ENCODE measurements at regions not wholly inside any gene's neighbourhood (a gene's known extent, or its start where the extent isn't known, plus 50 kb on each side); places are given as distances from the start of the nearest gene placed in this dataset.

DNA sequence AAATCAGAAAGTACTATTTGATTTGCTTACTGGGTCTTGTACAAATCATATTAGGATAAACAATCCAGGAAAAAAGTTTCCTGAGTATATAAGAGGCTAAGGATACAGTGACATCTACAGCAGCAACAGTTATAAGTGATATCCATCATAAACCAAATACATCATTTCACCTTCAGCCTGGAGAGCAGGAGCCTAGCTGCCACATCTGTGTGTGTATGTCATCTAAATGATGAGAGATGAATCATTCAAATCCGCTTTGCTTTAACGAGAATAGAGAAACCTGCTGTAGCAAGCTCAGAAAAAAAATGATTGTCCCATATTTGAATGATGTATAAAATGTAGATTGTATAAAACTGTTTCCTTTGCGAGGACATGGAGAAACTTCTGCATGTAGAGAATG, 841.4 kb downstream of the SI start:
- H3K9me2 ChIP-seq (replicated peaks; ENCODE audit: insufficient read depth) = no peaks in the 10 kb centered on the region
- no peak for DNase-seq (ENCODE audit: low spot score)
- 95% methylated on average over 3 of the region's 3 CpGs for WGBS (ENCODE audit: low lambda C conversion rate, missing lambda C conversion rate)
- no peak overlapping the region for H2AFZ ChIP-seq
- TF ChIP-seq EZH2phosphoT487 (IDR thresholded peaks at IDR 0.05; ENCODE audit: low read depth, severe bottlenecking, unreplicated experiment) (no peak), EZH2 (IDR thresholded peaks at IDR 0.05; ENCODE audit: borderline replicate concordance) (no peak)
- TF ChIP-seq, protein P1, sequence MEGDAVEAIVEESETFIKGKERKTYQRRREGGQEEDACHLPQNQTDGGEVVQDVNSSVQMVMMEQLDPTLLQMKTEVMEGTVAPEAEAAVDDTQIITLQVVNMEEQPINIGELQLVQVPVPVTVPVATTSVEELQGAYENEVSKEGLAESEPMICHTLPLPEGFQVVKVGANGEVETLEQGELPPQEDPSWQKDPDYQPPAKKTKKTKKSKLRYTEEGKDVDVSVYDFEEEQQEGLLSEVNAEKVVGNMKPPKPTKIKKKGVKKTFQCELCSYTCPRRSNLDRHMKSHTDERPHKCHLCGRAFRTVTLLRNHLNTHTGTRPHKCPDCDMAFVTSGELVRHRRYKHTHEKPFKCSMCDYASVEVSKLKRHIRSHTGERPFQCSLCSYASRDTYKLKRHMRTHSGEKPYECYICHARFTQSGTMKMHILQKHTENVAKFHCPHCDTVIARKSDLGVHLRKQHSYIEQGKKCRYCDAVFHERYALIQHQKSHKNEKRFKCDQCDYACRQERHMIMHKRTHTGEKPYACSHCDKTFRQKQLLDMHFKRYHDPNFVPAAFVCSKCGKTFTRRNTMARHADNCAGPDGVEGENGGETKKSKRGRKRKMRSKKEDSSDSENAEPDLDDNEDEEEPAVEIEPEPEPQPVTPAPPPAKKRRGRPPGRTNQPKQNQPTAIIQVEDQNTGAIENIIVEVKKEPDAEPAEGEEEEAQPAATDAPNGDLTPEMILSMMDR (IDR thresholded peaks at IDR 0.05; ENCODE audit: poor library complexity) = no peak
- no peaks in the 10 kb centered on the region for H3K9me3 ChIP-seq (ENCODE audit: low read depth)
- no peaks in the 10 kb centered on the region for H3K4me1 ChIP-seq (ENCODE audit: insufficient read depth)
- H4K20me1 ChIP-seq (ENCODE audit: insufficient read depth, poor library complexity, severe bottlenecking) = no peaks in the 10 kb centered on the region
- no peaks in the 10 kb centered on the region for H3K36me3 ChIP-seq (replicated peaks; ENCODE audit: insufficient read depth, low read depth)
- no peak overlapping the region for H3K4me3 ChIP-seq
- no peak overlapping the region for H3K27ac ChIP-seq
- no peaks in the 10 kb centered on the region for H3K79me2 ChIP-seq
- no peaks in the 10 kb centered on the region for H3K27me3 ChIP-seq
- H3K4me2 ChIP-seq = no peak overlapping the region

DNA sequence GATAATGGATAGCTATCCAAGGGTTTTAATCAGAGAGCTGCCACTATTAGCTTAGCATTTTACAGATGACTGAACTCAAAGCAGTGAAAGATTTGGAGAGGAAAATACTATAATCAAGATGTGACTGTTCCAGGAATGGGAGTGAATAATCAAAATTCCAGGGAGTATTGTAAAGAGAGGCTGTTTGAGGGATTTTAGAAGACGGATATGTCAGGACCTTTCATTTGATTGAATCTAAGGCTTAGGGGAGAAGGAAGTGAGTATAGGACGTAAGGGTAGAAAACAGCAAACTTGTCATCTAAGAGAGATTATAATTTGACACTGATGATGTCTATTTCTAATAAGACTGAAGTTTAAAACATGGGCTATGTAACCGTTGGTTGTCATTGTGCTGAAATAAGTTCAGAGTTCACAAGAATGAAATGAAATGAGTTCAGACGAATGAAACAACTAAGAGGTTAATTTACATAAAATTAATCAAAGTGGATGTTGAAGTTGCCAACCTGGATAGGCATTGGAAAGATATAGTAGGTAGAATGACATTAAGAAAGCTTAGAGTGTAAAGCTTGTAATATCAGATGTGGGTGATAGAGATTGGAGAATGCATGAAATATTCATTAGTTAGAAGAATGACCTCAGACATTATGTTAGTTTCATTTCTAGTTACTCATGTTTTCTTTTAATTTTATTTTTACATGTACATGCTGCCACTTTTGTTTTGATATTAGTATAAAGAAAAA, 842.8 kb downstream of the SI start:
- Histone ChIP-seq H3K4me3 (no peak overlapping the region), H3K27ac (no peak overlapping the region), H3K36me3 (replicated peaks; ENCODE audit: insufficient read depth, low read depth) (no peaks in the 10 kb centered on the region), H3K9me3 (ENCODE audit: low read depth) (no peaks in the 10 kb centered on the region), H3K4me2 (no peak overlapping the region), H3K4me1 (ENCODE audit: insufficient read depth) (no peaks in the 10 kb centered on the region), H3K27me3 (no peaks in the 10 kb centered on the region), H3K79me2 (no peaks in the 10 kb centered on the region), H2AFZ (no peak overlapping the region), H3K9me2 (replicated peaks; ENCODE audit: insufficient read depth) (no peaks in the 10 kb centered on the region), H4K20me1 (ENCODE audit: insufficient read depth, poor library complexity, severe bottlenecking) (no peaks in the 10 kb centered on the region)
- DNase-seq (ENCODE audit: low spot score) = no peak
- WGBS (ENCODE audit: low lambda C conversion rate, missing lambda C conversion rate) = 89% methylated on average over 4 of the region's 4 CpGs
- no peak for TF ChIP-seq EZH2phosphoT487 (IDR thresholded peaks at IDR 0.05; ENCODE audit: low read depth, severe bottlenecking, unreplicated experiment)
- TF ChIP-seq, protein P1 (IDR thresholded peaks at IDR 0.05; ENCODE audit: poor library complexity) = no peak
- TF ChIP-seq EZH2 (IDR thresholded peaks at IDR 0.05; ENCODE audit: borderline replicate concordance) = no peak

DNA sequence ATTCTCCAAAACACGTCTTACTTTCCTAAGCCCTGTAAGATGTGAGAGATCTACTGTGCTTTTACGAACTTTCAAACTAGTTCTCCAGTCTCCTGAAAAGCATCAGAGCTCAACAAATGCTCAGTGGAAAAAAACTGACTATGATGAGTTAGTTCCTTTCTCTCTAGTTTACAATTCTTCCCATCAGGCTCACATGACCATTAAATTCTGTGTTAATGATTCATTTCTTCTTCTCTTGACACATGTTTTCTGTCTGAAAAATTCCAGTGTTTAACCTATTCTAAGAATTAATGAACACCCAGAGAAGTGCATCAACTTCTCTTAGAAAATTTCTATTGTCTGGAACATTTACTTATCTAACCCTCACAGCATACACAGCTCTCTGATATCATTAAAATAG, 844.3 kb downstream of the SI start:
- no peak for TF ChIP-seq EZH2 (IDR thresholded peaks at IDR 0.05; ENCODE audit: borderline replicate concordance)
- TF ChIP-seq EZH2phosphoT487 (IDR thresholded peaks at IDR 0.05; ENCODE audit: low read depth, severe bottlenecking, unreplicated experiment) = no peak
- TF ChIP-seq, protein P1 (IDR thresholded peaks at IDR 0.05; ENCODE audit: poor library complexity) = no peak
- Histone ChIP-seq H2AFZ (no peak overlapping the region), H3K4me1 (ENCODE audit: insufficient read depth) (no peaks in the 10 kb centered on the region), H3K4me2 (peak overlapping the region; percentile 5), H3K27ac (no peak overlapping the region), H3K9me3 (ENCODE audit: low read depth) (no peaks in the 10 kb centered on the region), H3K9me2 (replicated peaks; ENCODE audit: insufficient read depth) (no peaks in the 10 kb centered on the region), H4K20me1 (ENCODE audit: insufficient read depth, poor library complexity, severe bottlenecking) (no peaks in the 10 kb centered on the region), H3K79me2 (no peaks in the 10 kb centered on the region), H3K27me3 (no peaks in the 10 kb centered on the region), H3K4me3 (no peak overlapping the region), H3K36me3 (replicated peaks; ENCODE audit: insufficient read depth, low read depth) (no peaks in the 10 kb centered on the region)
- WGBS (ENCODE audit: low lambda C conversion rate, missing lambda C conversion rate) = 59% methylated on average over 2 of the region's 2 CpGs
- DNase-seq (ENCODE audit: low spot score) = peak; percentile 9

All from hepatocyte (in vitro differentiated cells).